NCI-H146 treated with DMSO at 0.1 percent for 48 hours (cell line): ENCODE measurements at regions not wholly inside any gene's neighbourhood (a gene's known extent, or its start where the extent isn't known, plus 50 kb on each side); places are given as distances from the start of the nearest gene placed in this dataset.
A peak's percentile ranks its signal among the peaks of the same experiment; 100 is the strongest.
"Not testable (repeated sequence)": the region's sequence is repeated elsewhere in the genome, so short reads cannot be mapped to it uniquely, and the experiment has no call there.

Experiments used
- DNase-seq: peaks from one replicate; lab custom pipeline; 2025; ENCODE audit not compliant: unreplicated experiment; lab: John Stamatoyannopoulos, UW

DNA sequence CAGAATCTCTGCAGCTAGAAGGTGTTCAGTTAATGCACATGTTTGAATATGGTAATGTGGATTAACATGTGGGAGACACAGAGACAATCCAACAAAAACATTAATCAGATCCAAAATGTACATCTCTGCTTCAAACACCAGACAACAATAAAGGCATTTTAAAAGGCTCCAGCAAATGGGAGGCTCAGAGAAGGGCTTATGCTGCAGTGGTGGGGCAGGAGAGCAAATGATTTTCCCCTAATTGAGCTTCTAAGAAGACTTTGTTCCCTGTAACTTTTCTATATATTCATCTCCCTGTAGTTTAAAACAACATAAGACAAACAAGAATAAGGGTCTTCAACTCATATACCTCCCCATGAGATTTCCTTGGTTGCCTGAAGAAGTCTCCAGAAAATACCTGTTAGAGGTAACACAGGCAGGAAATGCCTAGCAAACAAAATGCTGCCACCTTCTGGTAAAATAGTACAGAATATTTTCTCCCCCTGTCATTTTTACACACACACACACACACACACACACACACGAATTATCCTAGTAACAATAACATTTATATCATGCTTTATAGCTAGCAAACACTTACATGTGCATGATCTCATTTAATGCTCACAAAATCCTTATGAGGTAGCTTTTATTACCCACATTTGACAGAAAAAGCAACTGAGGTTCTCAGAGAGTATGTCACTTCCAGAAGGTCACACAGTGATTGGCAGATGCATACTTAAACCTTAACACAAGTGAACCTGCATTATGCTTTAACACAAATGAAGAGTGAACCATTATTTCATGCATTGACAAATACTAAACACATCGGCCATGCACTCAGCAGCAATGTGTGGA is 123.4 kb upstream of the MB21D2 start:
- peak; percentile 31 for DNase-seq

DNA sequence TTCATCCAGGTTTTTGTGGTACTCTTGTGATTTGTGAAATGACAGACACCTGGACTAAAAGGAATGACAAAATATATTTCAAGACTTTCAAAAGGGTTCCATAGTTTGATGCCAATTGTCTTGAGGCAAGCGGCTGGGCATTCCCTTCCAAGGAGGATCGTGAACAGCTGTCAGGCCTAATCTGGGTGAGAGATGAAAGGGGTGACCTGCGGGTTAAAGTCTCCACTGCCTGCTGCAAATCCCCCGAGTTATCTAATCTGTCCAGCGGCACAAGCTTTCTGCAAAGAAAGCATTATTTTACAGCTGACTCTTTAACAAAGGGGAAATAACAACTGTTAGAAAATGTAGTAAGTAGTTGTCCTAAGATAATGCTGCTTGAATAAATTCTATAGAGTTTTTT is 128.7 kb upstream of the MB21D2 start:
- no peak for DNase-seq

- DNase-seq = not testable (repeated sequence)
These were observed 129.8 kb upstream of the MB21D2 start for GRCh38 chr3:193047461-193047860.

DNA sequence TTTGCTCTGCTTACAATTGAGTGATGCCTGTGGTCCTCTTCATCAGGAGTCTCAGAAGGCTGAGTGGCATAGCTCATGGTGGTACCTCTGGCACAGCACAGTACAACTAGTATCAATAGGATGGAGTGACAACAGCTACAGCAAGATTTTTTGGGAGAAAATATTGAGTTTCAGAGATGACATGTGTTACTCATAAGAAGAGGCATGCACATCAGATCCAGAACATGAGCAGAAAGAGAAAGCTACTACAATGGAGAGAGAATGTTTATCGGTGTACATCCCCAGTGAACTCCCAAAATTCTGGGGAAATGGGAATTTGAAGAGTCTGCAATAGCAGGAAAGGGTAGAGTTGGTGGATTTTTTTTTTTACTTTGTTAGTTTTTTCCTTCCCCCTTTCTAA is 130.5 kb upstream of the MB21D2 start:
- no peak for DNase-seq

DNA sequence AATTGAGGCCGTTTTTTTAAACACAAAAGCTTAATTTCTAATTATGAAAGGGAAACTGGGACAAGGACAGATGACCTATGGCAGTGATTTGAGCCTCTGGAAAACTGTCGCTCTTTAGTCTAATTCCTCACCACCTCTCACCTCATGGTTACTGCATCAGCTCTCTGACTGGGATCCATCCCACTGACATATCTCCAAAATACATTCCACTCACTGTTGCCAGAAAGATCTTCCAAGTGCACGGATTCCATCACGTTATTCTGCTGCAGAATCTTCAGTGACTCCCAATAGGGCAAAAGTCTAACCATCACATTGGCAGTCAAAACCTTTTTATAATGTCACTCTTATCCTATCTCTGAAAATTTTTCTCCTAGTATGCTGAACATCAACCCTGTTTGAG is 132.3 kb upstream of the MB21D2 start:
- DNase-seq = no peak

- no peak for DNase-seq
These were observed 133.7 kb upstream of the MB21D2 start for GRCh38 chr3:193051314-193051713.

DNA sequence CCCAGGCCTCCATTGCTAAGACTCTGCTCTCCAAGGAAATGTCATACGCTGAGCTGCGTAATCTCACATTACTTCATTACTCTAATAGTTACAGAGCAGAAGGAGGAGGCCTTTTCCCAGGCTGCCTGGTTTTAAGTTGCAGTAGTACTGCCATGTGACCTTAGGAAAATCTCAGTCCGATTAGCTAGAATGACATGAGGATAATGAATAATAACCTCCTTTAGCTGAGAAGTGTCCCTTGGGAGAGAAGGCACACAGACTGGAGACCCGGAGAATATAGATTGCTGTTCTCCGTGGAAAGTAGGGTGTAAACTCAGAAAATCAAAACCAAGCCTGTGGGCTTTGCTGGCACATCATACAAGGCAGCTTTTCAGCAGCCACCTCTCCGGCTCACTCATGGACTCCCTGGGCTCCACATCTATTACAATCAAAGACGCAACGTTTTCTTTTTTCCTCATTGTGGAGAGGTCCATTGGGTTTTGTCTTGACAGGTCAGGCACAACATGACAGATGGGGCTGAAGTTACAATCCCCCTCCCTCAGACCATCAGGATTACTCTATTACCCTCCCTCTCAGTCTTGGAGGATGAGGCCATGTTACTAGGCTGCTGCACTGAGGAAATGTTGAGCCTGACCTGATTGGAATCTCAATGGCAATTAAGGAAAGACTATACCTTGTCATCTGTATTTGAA is 134.8 kb upstream of the MB21D2 start:
- DNase-seq = no peak

DNA sequence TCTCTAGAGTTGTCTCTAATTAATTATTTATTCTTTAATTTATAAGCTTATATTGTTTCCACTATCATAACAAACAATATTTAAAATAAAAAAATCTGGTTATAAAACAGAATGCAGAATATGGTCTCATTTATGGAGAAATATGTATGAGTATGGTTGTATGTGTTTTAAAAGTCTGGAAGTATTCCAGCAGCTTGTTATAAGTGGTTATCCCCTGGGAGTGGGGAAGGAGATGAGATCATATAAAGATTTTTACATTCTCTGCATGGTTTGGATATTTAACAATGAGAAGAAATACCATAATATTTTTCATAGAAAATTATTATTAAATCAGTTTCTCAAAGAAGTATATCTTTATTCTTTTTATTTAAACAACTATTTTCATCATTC is 135.4 kb upstream of the MB21D2 start:
- no peak for DNase-seq

DNA sequence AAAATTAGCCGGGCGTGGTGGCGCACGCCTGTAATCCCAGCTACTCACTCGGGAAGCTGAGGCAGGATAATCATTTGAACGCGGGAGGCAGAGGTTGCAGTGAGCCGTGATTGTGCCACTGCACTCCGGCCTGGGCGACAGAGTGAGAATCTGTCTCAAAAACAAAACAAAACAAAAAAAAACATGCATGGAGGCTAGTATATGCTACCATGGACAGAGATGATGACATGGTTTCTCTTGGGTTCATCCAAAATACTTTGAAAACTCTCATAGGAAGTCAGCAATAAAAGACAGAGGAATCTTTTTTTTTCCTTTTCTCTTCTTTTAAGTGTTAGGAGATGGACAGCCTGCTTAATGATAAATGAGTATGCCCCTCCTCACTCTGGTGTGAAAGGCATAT is 137.7 kb upstream of the MB21D2 start:
- no peak for DNase-seq

GRCh38 chr3:193057616-193058015 is 140.0 kb upstream of the MB21D2 start:
- no peak for DNase-seq

GRCh38 chr3:193060748-193061546 is 143.3 kb upstream of the MB21D2 start:
- no peak for DNase-seq

DNA sequence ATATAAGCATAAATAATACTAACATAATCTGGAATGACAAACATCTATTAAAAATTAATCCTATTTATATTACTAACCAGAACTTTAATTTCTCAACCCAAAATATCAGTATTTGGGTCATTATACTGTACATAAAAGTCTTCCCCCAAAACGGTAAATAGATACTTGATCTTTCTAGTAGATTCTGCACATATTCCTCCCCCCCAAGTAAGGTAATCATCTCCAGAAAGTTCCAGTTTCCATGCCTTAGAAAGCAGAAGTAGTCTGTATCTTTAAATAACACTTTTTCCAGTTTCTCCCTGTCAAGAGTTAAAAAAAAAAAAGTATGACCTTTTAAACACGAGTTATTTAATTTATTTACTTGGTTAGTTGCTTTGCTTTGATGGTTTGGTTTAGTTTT is 150.7 kb upstream of the MB21D2 start:
- DNase-seq = no peak

GRCh38 chr3:193069732-193070131 is 152.1 kb upstream of the MB21D2 start:
- DNase-seq = not testable (repeated sequence)

- no peak for DNase-seq
These were observed 161.5 kb upstream of the MB21D2 start for GRCh38 chr3:193078996-193079753.

- no peak for DNase-seq
These were observed 160.1 kb upstream of the PLAAT1 start for GRCh38 chr3:193080821-193081365.

GRCh38 chr3:193085655-193086054 is 155.4 kb upstream of the PLAAT1 start:
- DNase-seq = no peak

GRCh38 chr3:193086681-193087080 is 154.3 kb upstream of the PLAAT1 start:
- no peak for DNase-seq

DNA sequence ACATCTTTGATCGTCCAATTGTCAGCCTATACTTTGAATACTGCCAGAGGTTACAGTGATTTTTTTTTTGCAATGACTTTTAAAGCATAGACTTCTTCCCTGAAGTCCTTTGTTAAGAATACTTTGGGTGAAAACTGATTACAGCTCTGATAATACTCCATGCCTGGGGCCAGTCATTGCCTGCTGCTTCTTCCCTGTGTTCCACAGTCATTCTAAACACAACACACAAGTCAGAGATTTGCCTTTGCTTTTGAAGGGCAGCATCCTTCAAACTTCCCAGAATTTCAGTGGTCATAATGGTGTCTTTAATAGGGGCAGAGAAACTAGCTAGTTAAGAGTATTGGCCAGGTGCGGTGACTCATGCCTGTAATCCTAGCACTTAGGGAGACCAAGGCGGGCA is 153.7 kb upstream of the PLAAT1 start:
- no peak for DNase-seq

DNA sequence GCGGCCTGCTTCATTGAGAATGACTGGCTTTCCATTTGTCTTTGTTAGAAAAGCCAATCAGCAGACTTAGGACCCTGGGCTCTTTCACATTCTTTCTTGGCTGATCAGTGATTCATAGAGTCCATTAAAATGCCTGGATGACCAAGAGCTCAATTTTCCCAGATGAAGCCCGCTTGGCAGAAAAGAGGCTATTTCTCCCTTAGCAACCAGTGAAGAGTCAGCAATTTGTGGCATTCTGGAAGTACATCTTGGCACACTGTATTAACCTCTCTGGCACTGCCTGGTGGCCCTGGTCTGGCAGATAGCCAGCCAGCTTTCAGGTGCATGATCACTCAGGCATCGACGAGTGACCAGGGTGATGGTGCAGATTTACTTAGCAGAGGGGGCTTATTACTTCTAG is 145.7 kb upstream of the PLAAT1 start:
- no peak for DNase-seq

- DNase-seq = no peak
These were observed 144.9 kb upstream of the PLAAT1 start for GRCh38 chr3:193096076-193096475.
